OCI-LY7 (cell line): ENCODE measurements at regions not wholly inside any gene's neighbourhood (a gene's known extent, or its start where the extent isn't known, plus 50 kb on each side); places are given as distances from the start of the nearest gene placed in this dataset.
"Not testable (repeated sequence)": the region's sequence is repeated elsewhere in the genome, so short reads cannot be mapped to it uniquely, and the experiment has no call there.

Experiments
- BruUV-seq: library from RNA; stranded (reverse); fragments of 400-500 nt; replicated peaks from 2 replicates; lab custom pipeline; 2021; lab: Mats Ljungman, UMichigan
- CTCF ChIA-PET: fragments of 300-600 bp; sonication (Branson Sonifier 250); formaldehyde crosslinking; loops from one replicate; lab custom pipeline; 2022; ENCODE audit warnings: antibody characterized with exemption; ENCODE audit not compliant: unreplicated experiment; lab: Charles Lee
- POLR2A ChIA-PET: fragments of 300-600 bp; sonication (Branson Sonifier 250); formaldehyde crosslinking; loops from one replicate; lab custom pipeline; 2022; ENCODE audit warnings: antibody characterized with exemption; lab: Charles Lee
- DNase-seq: peaks from one replicate; pipeline ENCODE4 v3.0.0-alpha.2; 2015; ENCODE audit warnings: low spot score
- H2AFZ ChIP-seq: fragments of 200-600 bp; sonication (generic), shearing (Covaris generic); 2 replicates; pipeline ENCODE4 v1.6.1; 2014; ENCODE audit warnings: mild to moderate bottlenecking, antibody characterized with exemption, low read length, moderate library complexity
- H3K27ac ChIP-seq: fragments of 200-600 bp; sonication (generic); 2 replicates; pipeline ENCODE4 v1.5.1; 2014; ENCODE audit warnings: mixed run types, low read depth, mild to moderate bottlenecking, moderate library complexity, low read length, inconsistent platforms; ENCODE audit not compliant: poor library complexity, severe bottlenecking
- H3K36me3 ChIP-seq: fragments of 200-600 bp; sonication (generic); 2 replicates; pipeline ENCODE4 v1.6.1; 2014; ENCODE audit warnings: mild to moderate bottlenecking, antibody characterized with exemption, low read length, moderate library complexity, mixed read lengths; ENCODE audit not compliant: insufficient read depth
- H3K4me1 ChIP-seq: fragments of 200-600 bp; sonication (generic); 2 replicates; pipeline ENCODE4 v1.5.1; 2014; ENCODE audit warnings: mild to moderate bottlenecking, low read length; ENCODE audit not compliant: insufficient read depth, poor library complexity, severe bottlenecking
- H3K4me2 ChIP-seq: fragments of 200-600 bp; sonication (generic); 2 replicates; pipeline ENCODE4 v1.6.1; 2014; ENCODE audit warnings: mild to moderate bottlenecking, low read length
- H3K4me3 ChIP-seq: fragments of 200-600 bp; sonication (generic); 2 replicates; pipeline ENCODE4 v1.5.1; 2014; ENCODE audit warnings: mild to moderate bottlenecking, low read depth, low read length; ENCODE audit not compliant: poor library complexity, severe bottlenecking
- H3K79me2 ChIP-seq: fragments of 200-600 bp; sonication (generic); 2 replicates; pipeline ENCODE4 v1.6.1; 2016; ENCODE audit warnings: low read depth, mild to moderate bottlenecking, low read length, moderate library complexity, mixed read lengths; ENCODE audit not compliant: insufficient read depth
- H3K9me2 ChIP-seq: fragments of 200-600 bp; sonication (generic); 2 replicates; pipeline ENCODE4 v1.6.1; 2016; ENCODE audit warnings: mild to moderate bottlenecking, low read length, mixed read lengths; ENCODE audit not compliant: insufficient read depth
- H3K9me3 ChIP-seq: fragments of 200-600 bp; sonication (generic); 2 replicates; pipeline ENCODE4 v1.6.1; 2014; ENCODE audit warnings: mild to moderate bottlenecking, mixed run types, low read length, mixed read lengths
- H4K20me1 ChIP-seq: fragments of 200-600 bp; sonication (generic); 2 replicates; pipeline ENCODE4 v1.6.1; 2014; ENCODE audit warnings: mild to moderate bottlenecking, antibody characterized with exemption, low read length, moderate library complexity, mixed read lengths; ENCODE audit not compliant: insufficient read depth
- EZH2phosphoT487 ChIP-seq: fragments of 200-600 bp; sonication (generic); IDR thresholded peaks from 2 replicates; pipeline ENCODE4 v1.6.1; 2018; ENCODE audit warnings: low read depth, borderline replicate concordance, mild to moderate bottlenecking, mixed run types, antibody characterized with exemption, low read length, moderate library complexity, mixed read lengths
- intact Hi-C: fragments of 100-400 bp; cut with micrococcal nuclease; formaldehyde crosslinking; loops from one replicate; pipeline ENCODE4 v1.10.0; 2022; ENCODE audit not compliant: unreplicated experiment
- TF ChIP-seq, protein P1 (sequence below): fragments of 200-600 bp; sonication (generic); conservative IDR thresholded peaks from 2 replicates; pipeline ENCODE4 v1.5.1; 2014; ENCODE audit warnings: mild to moderate bottlenecking, antibody characterized with exemption, low read length, moderate library complexity, mixed read lengths

DNA sequence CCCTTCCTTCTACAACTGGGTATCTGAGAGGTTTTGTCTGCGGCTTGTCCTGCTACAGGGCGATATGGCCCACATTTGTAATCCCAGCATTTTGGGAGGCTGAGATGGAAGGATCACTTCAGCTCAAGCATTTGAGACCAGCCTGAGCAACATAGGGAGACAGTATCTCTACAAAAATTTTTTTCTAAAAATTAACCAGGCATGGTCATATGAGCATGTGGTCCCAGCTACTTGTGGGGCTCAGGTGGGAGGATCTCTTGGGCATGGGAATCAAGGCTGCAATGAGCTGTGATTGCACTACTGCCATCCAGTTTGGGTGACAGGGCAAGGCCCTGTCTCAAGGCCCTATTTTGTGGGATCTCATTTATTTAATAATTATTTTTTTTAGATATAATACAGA, 420.6 kb upstream of the PABPC4L start:
- Histone ChIP-seq H2AFZ (no peak overlapping the region), H3K9me3 (no peaks in the 10 kb centered on the region), H4K20me1 (no peaks in the 10 kb centered on the region), H3K9me2 (no peaks in the 10 kb centered on the region), H3K4me3 (no peak overlapping the region), H3K4me2 (no peak overlapping the region), H3K4me1 (no peaks in the 10 kb centered on the region), H3K79me2 (no peaks in the 10 kb centered on the region), H3K27ac (no peak overlapping the region), H3K36me3 (no peaks in the 10 kb centered on the region)
- intact Hi-C loops, result no loop called here
- POLR2A ChIA-PET, result no interaction called here
- CTCF ChIA-PET, result no interaction called here
- no peak for DNase-seq
- no peak for TF ChIP-seq EZH2phosphoT487
- no TSS peak for BruUV-seq

- H3K4me2 ChIP-seq, BruUV-seq, H3K27ac ChIP-seq, H3K4me3 ChIP-seq, POLR2A ChIA-PET, H3K9me3 ChIP-seq, intact Hi-C loops, CTCF ChIA-PET, H2AFZ ChIP-seq, H3K79me2 ChIP-seq, H3K4me1 ChIP-seq, H3K36me3 ChIP-seq, H4K20me1 ChIP-seq, DNase-seq, H3K9me2 ChIP-seq: not testable (repeated sequence)
These were observed 420.1 kb upstream of the PABPC4L start for GRCh38 chr4:134621715-134622114.

DNA sequence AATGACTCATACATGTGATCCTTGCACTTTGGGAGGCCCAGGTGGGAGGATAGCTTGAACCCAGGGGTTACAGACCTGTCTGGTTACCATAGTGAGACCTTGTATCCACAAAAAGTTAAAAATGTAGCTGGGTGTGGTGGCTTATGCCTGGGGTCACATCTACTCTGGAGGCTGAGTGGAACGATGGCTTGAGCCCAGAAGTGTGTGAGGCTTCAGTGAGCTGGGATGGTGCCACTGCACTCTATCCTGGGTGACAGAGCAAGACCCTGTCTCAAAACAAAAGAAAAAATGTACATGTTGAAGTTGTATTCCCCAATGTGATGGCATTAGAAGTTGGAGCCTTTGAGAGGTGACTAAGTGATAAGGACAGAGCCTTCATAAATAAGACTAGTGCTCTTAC, 409.4 kb upstream of the PABPC4L start:
- DNase-seq, result no peak
- no peak overlapping the region for H3K27ac ChIP-seq
- H3K9me3 ChIP-seq, result no peaks in the 10 kb centered on the region
- H3K4me3 ChIP-seq, result no peak overlapping the region
- no peaks in the 10 kb centered on the region for H3K36me3 ChIP-seq
- no peak overlapping the region for H2AFZ ChIP-seq
- H3K4me2 ChIP-seq, result no peak overlapping the region
- H3K4me1 ChIP-seq, result no peaks in the 10 kb centered on the region
- intact Hi-C loops, result no loop called here
- BruUV-seq, result no TSS peak
- H3K9me2 ChIP-seq, result no peaks in the 10 kb centered on the region
- ChIA-PET POLR2A (no interaction called here), CTCF (no interaction called here)
- no peaks in the 10 kb centered on the region for H3K79me2 ChIP-seq
- TF ChIP-seq EZH2phosphoT487, result no peak
- TF ChIP-seq, protein P1, sequence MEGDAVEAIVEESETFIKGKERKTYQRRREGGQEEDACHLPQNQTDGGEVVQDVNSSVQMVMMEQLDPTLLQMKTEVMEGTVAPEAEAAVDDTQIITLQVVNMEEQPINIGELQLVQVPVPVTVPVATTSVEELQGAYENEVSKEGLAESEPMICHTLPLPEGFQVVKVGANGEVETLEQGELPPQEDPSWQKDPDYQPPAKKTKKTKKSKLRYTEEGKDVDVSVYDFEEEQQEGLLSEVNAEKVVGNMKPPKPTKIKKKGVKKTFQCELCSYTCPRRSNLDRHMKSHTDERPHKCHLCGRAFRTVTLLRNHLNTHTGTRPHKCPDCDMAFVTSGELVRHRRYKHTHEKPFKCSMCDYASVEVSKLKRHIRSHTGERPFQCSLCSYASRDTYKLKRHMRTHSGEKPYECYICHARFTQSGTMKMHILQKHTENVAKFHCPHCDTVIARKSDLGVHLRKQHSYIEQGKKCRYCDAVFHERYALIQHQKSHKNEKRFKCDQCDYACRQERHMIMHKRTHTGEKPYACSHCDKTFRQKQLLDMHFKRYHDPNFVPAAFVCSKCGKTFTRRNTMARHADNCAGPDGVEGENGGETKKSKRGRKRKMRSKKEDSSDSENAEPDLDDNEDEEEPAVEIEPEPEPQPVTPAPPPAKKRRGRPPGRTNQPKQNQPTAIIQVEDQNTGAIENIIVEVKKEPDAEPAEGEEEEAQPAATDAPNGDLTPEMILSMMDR, result no peak
- no peaks in the 10 kb centered on the region for H4K20me1 ChIP-seq

GRCh38 chr4:134610172-134610571, 408.6 kb upstream of the PABPC4L start:
- DNase-seq, result no peak
- Histone ChIP-seq H3K9me2 (no peaks in the 10 kb centered on the region), H3K27ac (no peak overlapping the region), H2AFZ (no peak overlapping the region), H3K36me3 (no peaks in the 10 kb centered on the region), H3K79me2 (no peaks in the 10 kb centered on the region), H4K20me1 (no peaks in the 10 kb centered on the region), H3K4me2 (no peak overlapping the region), H3K9me3 (no peaks in the 10 kb centered on the region), H3K4me3 (no peak overlapping the region), H3K4me1 (no peaks in the 10 kb centered on the region)
- no TSS peak for BruUV-seq
- POLR2A ChIA-PET, result no interaction called here
- CTCF ChIA-PET, result no interaction called here
- TF ChIP-seq EZH2phosphoT487, result no peak
- TF ChIP-seq, protein P1, result no peak
- intact Hi-C loops, result no loop called here
